H1 (cell line): ENCODE measurements at regions not wholly inside any gene's neighbourhood (a gene's known extent, or its start where the extent isn't known, plus 50 kb on each side); places are given as distances from the start of the nearest gene placed in this dataset.

Experiments used
- CTCF ChIA-PET: fragments of 300-600 bp; sonication (Branson Sonifier 250); formaldehyde crosslinking; loops from one replicate; lab custom pipeline; 2021; ENCODE audit not compliant: partially characterized antibody; lab: Charles Lee
- POLR2A ChIA-PET: fragments of 300-600 bp; sonication (Branson Sonifier 250); formaldehyde crosslinking; loops from one replicate; lab custom pipeline; 2021; ENCODE audit warnings: inconsistent platforms; ENCODE audit not compliant: partially characterized antibody; lab: Charles Lee
- DNase-seq, 2 experiments: peaks; one replicate each; pipeline versions ENCODE4 v3.0.0 to v3.0.0-alpha.2; 2010 to 2022; ENCODE audit warnings: low spot score in 2 of 2, low read depth in 1 of 2, mixed read lengths in 1 of 2
- FAIRE-seq: peaks from 2 replicates; lab custom pipeline; 2011; peaks lifted over from hg19 to GRCh38; lab: Jason Lieb, UNC
- H2AFZ ChIP-seq: 2 replicates; pipeline ENCODE4 v1.8.1; 2012; ENCODE audit warnings: low read length, inconsistent platforms
- H2AK5ac ChIP-seq: 2 replicates; pipeline ENCODE4 v1.6.1; 2013; ENCODE audit warnings: low read depth, low read length
- H2BK120ac ChIP-seq: replicated peaks from 2 replicates; pipeline ENCODE3; 2013; ENCODE audit warnings: low read depth, low read length, inconsistent platforms
- H2BK12ac ChIP-seq: 2 replicates; pipeline ENCODE4 v1.6.1; 2013; ENCODE audit warnings: low read depth, low read length
- H2BK15ac ChIP-seq: 2 replicates; pipeline ENCODE4 v1.6.1; 2013; ENCODE audit warnings: low read length
- H2BK20ac ChIP-seq: 2 replicates; pipeline ENCODE4 v1.6.1; 2013; ENCODE audit warnings: low read length
- H2BK5ac ChIP-seq: 2 replicates; pipeline ENCODE4 v1.6.1; 2013; ENCODE audit warnings: low read depth, low read length
- H3K14ac ChIP-seq: 2 replicates; pipeline ENCODE4 v1.6.1; 2013; ENCODE audit warnings: inconsistent platforms; ENCODE audit not compliant: insufficient read length
- H3K18ac ChIP-seq: 2 replicates; pipeline ENCODE4 v1.6.1; 2013; ENCODE audit warnings: low read length; ENCODE audit errors: extremely low read depth
- H3K23ac ChIP-seq: 2 replicates; pipeline ENCODE4 v1.6.1; 2013; ENCODE audit warnings: inconsistent platforms; ENCODE audit not compliant: insufficient read length
- H3K23me2 ChIP-seq: 2 replicates; pipeline ENCODE4 v1.6.1; 2013; ENCODE audit warnings: low read depth, low read length
- H3K27ac ChIP-seq: 2 replicates; pipeline ENCODE4 v1.6.1; 2011; ENCODE audit warnings: low read depth, low read length, inconsistent platforms
- H3K27me3 ChIP-seq, 4 experiments: replicated peaks in 1 of 4; 1 replicate in 1 of 4; 2 replicates in 3 of 4; pipeline versions ENCODE4 v1.6.1 to v1.8.1; 2011 to 2013; ENCODE audit warnings: low read length in 3 of 4, mild to moderate bottlenecking in 3 of 4, inconsistent platforms in 2 of 4, mixed read lengths in 2 of 4, moderate library complexity in 1 of 4; ENCODE audit not compliant: control insufficient read depth in 3 of 4, insufficient read depth in 3 of 4; ENCODE audit errors: extremely low read depth in 1 of 4
- H3K36me3 ChIP-seq, 4 experiments: 2 replicates each; pipeline versions ENCODE4 v1.6.1 to v1.8.1; 2011 to 2013; ENCODE audit warnings: mild to moderate bottlenecking in 4 of 4, low read length in 3 of 4, moderate library complexity in 2 of 4, control low read depth in 1 of 4, inconsistent platforms in 1 of 4; ENCODE audit not compliant: insufficient read depth in 4 of 4, control insufficient read depth in 2 of 4
- H3K4ac ChIP-seq: replicated peaks from 2 replicates; pipeline ENCODE3; 2013; ENCODE audit warnings: low read length, low read depth, mixed read lengths, inconsistent platforms; ENCODE audit not compliant: insufficient read length
- H3K4me1 ChIP-seq, 4 experiments: replicated peaks in 1 of 4; 1 replicate in 1 of 4; 2 replicates in 3 of 4; pipeline versions ENCODE4 v1.6.1 to v1.8.1; 2011 to 2013; ENCODE audit warnings: low read length in 3 of 4, inconsistent platforms in 2 of 4, mixed read lengths in 1 of 4; ENCODE audit not compliant: insufficient read depth in 4 of 4, control insufficient read depth in 3 of 4
- H3K4me2 ChIP-seq, 2 experiments: 2 replicates each; pipeline versions ENCODE4 v1.6.1 to v1.8.1; 2011 to 2013; ENCODE audit warnings: low read depth in 2 of 2, low read length in 2 of 2, control low read depth in 1 of 2, inconsistent platforms in 1 of 2, mild to moderate bottlenecking in 1 of 2; ENCODE audit not compliant: insufficient read depth in 1 of 2
- H3K4me3 ChIP-seq, 4 experiments: fragments of 200-600, 300-600 bp in 1 of 4; sonication (generic), shearing (Covaris generic), sonication (Bioruptor Twin) in 1 of 4; 2 replicates each; pipeline versions ENCODE4 v1.5.1 to v1.8.1; 2011 to 2016; ENCODE audit warnings: low read length in 4 of 4, low read depth in 3 of 4, control low read depth in 2 of 4, inconsistent platforms in 2 of 4, mild to moderate bottlenecking in 2 of 4, mixed read lengths in 1 of 4, moderate library complexity in 1 of 4; ENCODE audit not compliant: insufficient read depth in 2 of 4; ENCODE audit errors: extremely low read depth in 1 of 4
- H3K56ac ChIP-seq: replicated peaks from 2 replicates; pipeline ENCODE3; 2013; ENCODE audit warnings: low read depth, mild to moderate bottlenecking, mixed read lengths, low read length, inconsistent platforms; ENCODE audit not compliant: insufficient read length
- H3K79me1 ChIP-seq: 2 replicates; pipeline ENCODE4 v1.6.1; 2013; ENCODE audit warnings: low read depth, low read length, control low read depth
- H3K79me2 ChIP-seq, 2 experiments: 2 replicates each; pipeline versions ENCODE4 v1.6.1 to v1.8.1; 2012 to 2013; ENCODE audit warnings: low read length in 2 of 2, mild to moderate bottlenecking in 2 of 2, inconsistent platforms in 1 of 2; ENCODE audit not compliant: insufficient read depth in 2 of 2, control insufficient read depth in 1 of 2
- H3K9ac ChIP-seq, 4 experiments: replicated peaks in 1 of 4; 1 replicate in 1 of 4; 2 replicates in 3 of 4; pipeline versions ENCODE4 v1.6.1 to v1.8.1; 2011 to 2013; ENCODE audit warnings: low read depth in 3 of 4, low read length in 3 of 4, control low read depth in 2 of 4, mild to moderate bottlenecking in 2 of 4, moderate library complexity in 2 of 4, inconsistent platforms in 1 of 4; ENCODE audit errors: extremely low read depth in 1 of 4
- H3K9me3 ChIP-seq, 2 experiments: 2 replicates each; pipeline versions ENCODE4 v1.6.1 to v1.8.1; 2012 to 2013; ENCODE audit warnings: mild to moderate bottlenecking in 2 of 2, moderate library complexity in 2 of 2, control low read depth in 1 of 2, inconsistent platforms in 1 of 2, low read depth in 1 of 2, low read length in 1 of 2, mixed read lengths in 1 of 2; ENCODE audit not compliant: insufficient read depth in 2 of 2
- H4K20me1 ChIP-seq, 2 experiments: replicated peaks in 1 of 2; 2 replicates each; pipeline versions ENCODE3 to v1.8.1; 2011 to 2013; ENCODE audit warnings: inconsistent platforms in 2 of 2, low read length in 2 of 2, mild to moderate bottlenecking in 1 of 2; ENCODE audit not compliant: insufficient read depth in 2 of 2, control insufficient read depth in 1 of 2
- H4K5ac ChIP-seq: 2 replicates; pipeline ENCODE4 v1.6.1; 2013; ENCODE audit warnings: low read length, low read depth, mixed read lengths, inconsistent platforms; ENCODE audit not compliant: insufficient read length
- H4K8ac ChIP-seq: 2 replicates; pipeline ENCODE4 v1.8.0; 2013; ENCODE audit warnings: mild to moderate bottlenecking, moderate library complexity, low read length, inconsistent platforms; ENCODE audit not compliant: insufficient read depth; ENCODE audit errors: extremely low read depth
- H4K91ac ChIP-seq: replicated peaks from 2 replicates; pipeline ENCODE3; 2013; ENCODE audit warnings: low read length, mixed read lengths, inconsistent platforms; ENCODE audit not compliant: insufficient read length
- KDM1A ChIP-seq: fragments of 200-600, 300-600 bp; sonication (generic); IDR thresholded peaks from 2 replicates; pipeline ENCODE4 v1.7.1; 2016; ENCODE audit warnings: mild to moderate bottlenecking, low read length, borderline replicate concordance
- TCF12 ChIP-seq: IDR thresholded peaks from 2 replicates; pipeline ENCODE4 v1.6.1; 2011; ENCODE audit warnings: low read depth, mild to moderate bottlenecking, low read length
- WGBS, 2 experiments: shearing (Covaris generic) in 1 of 2; methylation state at CpG; one replicate each; pipeline versions ENCODE4 v1.1.6 to v1.1.7; 2013 to 2015; ENCODE audit warnings: low lambda C conversion rate in 2 of 2, mixed read lengths in 2 of 2, inconsistent platforms in 1 of 2, low coverage in 1 of 2, missing lambda C conversion rate in 1 of 2; ENCODE audit not compliant: insufficient replicate concordance in 2 of 2, insufficient coverage in 1 of 2, insufficient read length in 1 of 2; ENCODE audit errors: extremely low coverage in 1 of 2, missing lambda C conversion rate in 1 of 2; 5-methylcytosine and 5-hydroxymethylcytosine counted together

DNA sequence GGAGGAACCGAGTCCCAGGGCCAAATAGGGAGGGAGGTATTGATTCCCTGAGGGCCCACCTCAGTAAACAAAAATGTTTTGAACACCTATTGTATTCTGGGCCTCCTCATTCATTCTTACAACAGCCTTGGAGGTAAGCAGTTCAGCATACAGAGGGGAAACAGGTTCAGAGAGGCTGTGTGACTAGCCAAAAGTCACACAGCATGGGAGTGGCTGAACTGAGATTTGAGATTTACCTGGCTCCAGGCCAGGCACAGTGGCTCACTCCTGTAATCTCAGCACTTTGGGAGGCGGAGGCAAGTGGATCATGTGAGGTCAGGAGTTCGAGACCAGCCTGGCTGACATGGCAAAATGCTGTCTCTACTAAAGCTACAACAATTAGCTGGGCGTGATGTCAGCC lies 107.2 kb downstream of the TMEM130 start:
- no peak overlapping the region for H3K23ac ChIP-seq
- H3K23me2 ChIP-seq, result no peaks in the 10 kb centered on the region
- FAIRE-seq, result no peak
- no peak overlapping the region for H3K27ac ChIP-seq
- DNase-seq, result no peak
- H3K4me2 ChIP-seq, result no peak overlapping the region
- no peak overlapping the region for H3K18ac ChIP-seq
- ChIA-PET CTCF (interaction anchor here (1.0 to 2.0 kb wide), 4 partner anchors 17 to 78 kb away, joined by 4 to 7 read pairs (median 6); no protein-coding TSS in a partner anchor), POLR2A (interaction anchor here (0.9 kb wide), 1 partner anchor 400 kb away, joined by 4 read pairs; no protein-coding TSS in a partner anchor)
- H2AK5ac ChIP-seq, result no peak overlapping the region
- no peak overlapping the region for H2BK12ac ChIP-seq
- H4K5ac ChIP-seq, result no peak overlapping the region
- no peak overlapping the region for H2BK15ac ChIP-seq
- H3K4me3 ChIP-seq, result no peak overlapping the region
- H3K56ac ChIP-seq, result no peak overlapping the region
- H3K79me1 ChIP-seq, result no peaks in the 10 kb centered on the region
- H4K20me1 ChIP-seq, result no peaks in the 10 kb centered on the region
- no peak overlapping the region for H2BK120ac ChIP-seq
- H3K4ac ChIP-seq, result no peak overlapping the region
- 62% methylated on average over 4 of the region's 4 CpGs; no CpG with 5 or more reads in 1 of the 2 experiments for WGBS, 2 experiments
- H3K4me1 ChIP-seq, result no peaks in the 10 kb centered on the region
- no peak overlapping the region for H3K9ac ChIP-seq
- H2BK5ac ChIP-seq, result no peak overlapping the region
- no peak overlapping the region for H4K8ac ChIP-seq
- no peaks in the 10 kb centered on the region for H3K27me3 ChIP-seq
- no peak overlapping the region for H2BK20ac ChIP-seq
- H3K14ac ChIP-seq, result no peak overlapping the region
- H3K79me2 ChIP-seq, result no peaks in the 10 kb centered on the region
- H4K91ac ChIP-seq, result no peak overlapping the region
- TF ChIP-seq TCF12 (no peak), KDM1A (peak; percentile 75; the same call in 1 of the 2 replicates)
- TF ChIP-seq, all 59 proteins: peak for 1
- Histone ChIP-seq H2AFZ (no peak overlapping the region), H3K36me3 (no peaks in the 10 kb centered on the region; a peak in 1 of 8 replicates), H3K9me3 (no peaks in the 10 kb centered on the region)
